ENCODE measurements at regions not wholly inside any gene's neighbourhood (a gene's known extent, or its start where the extent isn't known, plus 50 kb on each side); places are given as distances from the start of the nearest gene placed in this dataset.

GRCh38 chr4:166312166-166312565 lies 439.1 kb downstream of the TLL1 start:
- no peak for DNase-seq (ENCODE audit: low spot score)
- Histone ChIP-seq H3K4me1 (replicated peaks) (no peaks in the 10 kb centered on the region), H3K4me3 (no peak overlapping the region), H3K27me3 (replicated peaks; ENCODE audit: insufficient read depth) (no peaks in the 10 kb centered on the region), H3K9me3 (no peaks in the 10 kb centered on the region), H3K27ac (no peak overlapping the region), H3K36me3 (no peaks in the 10 kb centered on the region)
- intact Hi-C loops (cut with DNase I): no loop called here
- TF ChIP-seq CTCF (IDR thresholded peaks at IDR 0.05) (no peak), POLR2A (IDR thresholded peaks at IDR 0.05) (no peak), POLR2AphosphoS5 (IDR thresholded peaks at IDR 0.05) (no peak)

GRCh38 chr4:166314902-166315301 lies 441.9 kb downstream of the TLL1 start:
- 95% methylated on average over 1 of the region's 1 CpG for WGBS
- Histone ChIP-seq H3K9me3 (no peaks in the 10 kb centered on the region), H3K27me3 (replicated peaks; ENCODE audit: insufficient read depth) (no peaks in the 10 kb centered on the region), H3K27ac (no peak overlapping the region), H3K4me1 (replicated peaks) (no peaks in the 10 kb centered on the region), H3K4me3 (no peak overlapping the region), H3K36me3 (no peaks in the 10 kb centered on the region)
- intact Hi-C loops (cut with DNase I): no loop called here
- TF ChIP-seq POLR2AphosphoS5 (IDR thresholded peaks at IDR 0.05): no peak
- TF ChIP-seq POLR2A (IDR thresholded peaks at IDR 0.05): no peak
- TF ChIP-seq CTCF (IDR thresholded peaks at IDR 0.05): no peak
- no peak for DNase-seq (ENCODE audit: low spot score)

GRCh38 chr4:166315721-166316467 lies 442.9 kb downstream of the TLL1 start:
- Histone ChIP-seq H3K27me3 (replicated peaks; ENCODE audit: insufficient read depth) (no peaks in the 10 kb centered on the region), H3K4me3 (no peak overlapping the region), H3K27ac (no peak overlapping the region), H3K9me3 (no peaks in the 10 kb centered on the region), H3K4me1 (replicated peaks) (no peaks in the 10 kb centered on the region), H3K36me3 (no peaks in the 10 kb centered on the region)
- DNase-seq (ENCODE audit: low spot score): no peak
- WGBS: 89% methylated on average over 11 of the region's 11 CpGs
- intact Hi-C loops (cut with DNase I): no loop called here
- no peak for TF ChIP-seq POLR2A (IDR thresholded peaks at IDR 0.05)
- TF ChIP-seq CTCF (IDR thresholded peaks at IDR 0.05): no peak
- no peak for TF ChIP-seq POLR2AphosphoS5 (IDR thresholded peaks at IDR 0.05)

- intact Hi-C loops (cut with DNase I): no loop called here
- Histone ChIP-seq H3K4me3 (no peak overlapping the region), H3K4me1 (replicated peaks) (no peaks in the 10 kb centered on the region), H3K27me3 (replicated peaks; ENCODE audit: insufficient read depth) (no peaks in the 10 kb centered on the region), H3K9me3 (no peaks in the 10 kb centered on the region), H3K36me3 (no peaks in the 10 kb centered on the region), H3K27ac (no peak overlapping the region)
- TF ChIP-seq POLR2AphosphoS5 (IDR thresholded peaks at IDR 0.05) (no peak), POLR2A (IDR thresholded peaks at IDR 0.05) (no peak), CTCF (IDR thresholded peaks at IDR 0.05) (no peak)
- no peak for DNase-seq (ENCODE audit: low spot score)
- WGBS: 75% methylated on average over 4 of the region's 4 CpGs
Measured at GRCh38 chr4:166318810-166319525, 445.9 kb downstream of the TLL1 start.

- no peak for TF ChIP-seq POLR2AphosphoS5 (IDR thresholded peaks at IDR 0.05)
- TF ChIP-seq CTCF (IDR thresholded peaks at IDR 0.05): no peak
- no peak for TF ChIP-seq POLR2A (IDR thresholded peaks at IDR 0.05)
- Histone ChIP-seq H3K36me3 (no peaks in the 10 kb centered on the region), H3K27ac (no peak overlapping the region), H3K4me1 (replicated peaks) (no peaks in the 10 kb centered on the region), H3K9me3 (no peaks in the 10 kb centered on the region), H3K4me3 (no peak overlapping the region), H3K27me3 (replicated peaks; ENCODE audit: insufficient read depth) (no peaks in the 10 kb centered on the region)
- 80% methylated on average over 2 of the region's 2 CpGs for WGBS
- intact Hi-C loops (cut with DNase I): no loop called here
- DNase-seq (ENCODE audit: low spot score): no peak
Measured at GRCh38 chr4:166323250-166323649, 450.2 kb downstream of the TLL1 start.

Measured in prostate gland (tissue), 2 donors.